OCI-LY7 (cell line): ENCODE measurements at regions not wholly inside any gene's neighbourhood (a gene's known extent, or its start where the extent isn't known, plus 50 kb on each side); places are given as distances from the start of the nearest gene placed in this dataset.

Experiments used
- BruUV-seq: library from RNA; stranded (reverse); fragments of 400-500 nt; replicated peaks from 2 replicates; lab custom pipeline; 2021; lab: Mats Ljungman, UMichigan
- CTCF ChIA-PET: fragments of 300-600 bp; sonication (Branson Sonifier 250); formaldehyde crosslinking; loops from one replicate; lab custom pipeline; 2022; ENCODE audit warnings: antibody characterized with exemption; ENCODE audit not compliant: unreplicated experiment; lab: Charles Lee
- POLR2A ChIA-PET: fragments of 300-600 bp; sonication (Branson Sonifier 250); formaldehyde crosslinking; loops from one replicate; lab custom pipeline; 2022; ENCODE audit warnings: antibody characterized with exemption; lab: Charles Lee
- DNase-seq: peaks from one replicate; pipeline ENCODE4 v3.0.0-alpha.2; 2015; ENCODE audit warnings: low spot score
- H2AFZ ChIP-seq: fragments of 200-600 bp; sonication (generic), shearing (Covaris generic); 2 replicates; pipeline ENCODE4 v1.6.1; 2014; ENCODE audit warnings: mild to moderate bottlenecking, antibody characterized with exemption, low read length, moderate library complexity
- H3K27ac ChIP-seq: fragments of 200-600 bp; sonication (generic); 2 replicates; pipeline ENCODE4 v1.5.1; 2014; ENCODE audit warnings: mixed run types, low read depth, mild to moderate bottlenecking, moderate library complexity, low read length, inconsistent platforms; ENCODE audit not compliant: poor library complexity, severe bottlenecking
- H3K36me3 ChIP-seq: fragments of 200-600 bp; sonication (generic); 2 replicates; pipeline ENCODE4 v1.6.1; 2014; ENCODE audit warnings: mild to moderate bottlenecking, antibody characterized with exemption, low read length, moderate library complexity, mixed read lengths; ENCODE audit not compliant: insufficient read depth
- H3K4me1 ChIP-seq: fragments of 200-600 bp; sonication (generic); 2 replicates; pipeline ENCODE4 v1.5.1; 2014; ENCODE audit warnings: mild to moderate bottlenecking, low read length; ENCODE audit not compliant: insufficient read depth, poor library complexity, severe bottlenecking
- H3K4me2 ChIP-seq: fragments of 200-600 bp; sonication (generic); 2 replicates; pipeline ENCODE4 v1.6.1; 2014; ENCODE audit warnings: mild to moderate bottlenecking, low read length
- H3K4me3 ChIP-seq: fragments of 200-600 bp; sonication (generic); 2 replicates; pipeline ENCODE4 v1.5.1; 2014; ENCODE audit warnings: mild to moderate bottlenecking, low read depth, low read length; ENCODE audit not compliant: poor library complexity, severe bottlenecking
- H3K79me2 ChIP-seq: fragments of 200-600 bp; sonication (generic); 2 replicates; pipeline ENCODE4 v1.6.1; 2016; ENCODE audit warnings: low read depth, mild to moderate bottlenecking, low read length, moderate library complexity, mixed read lengths; ENCODE audit not compliant: insufficient read depth
- H3K9me2 ChIP-seq: fragments of 200-600 bp; sonication (generic); 2 replicates; pipeline ENCODE4 v1.6.1; 2016; ENCODE audit warnings: mild to moderate bottlenecking, low read length, mixed read lengths; ENCODE audit not compliant: insufficient read depth
- H3K9me3 ChIP-seq: fragments of 200-600 bp; sonication (generic); 2 replicates; pipeline ENCODE4 v1.6.1; 2014; ENCODE audit warnings: mild to moderate bottlenecking, mixed run types, low read length, mixed read lengths
- H4K20me1 ChIP-seq: fragments of 200-600 bp; sonication (generic); 2 replicates; pipeline ENCODE4 v1.6.1; 2014; ENCODE audit warnings: mild to moderate bottlenecking, antibody characterized with exemption, low read length, moderate library complexity, mixed read lengths; ENCODE audit not compliant: insufficient read depth
- CTCF ChIP-seq: fragments of 200-600 bp; sonication (generic); conservative IDR thresholded peaks from 2 replicates; pipeline ENCODE4 v1.5.1; 2014; ENCODE audit warnings: mild to moderate bottlenecking, antibody characterized with exemption, low read length, moderate library complexity, mixed read lengths
- EZH2phosphoT487 ChIP-seq: fragments of 200-600 bp; sonication (generic); IDR thresholded peaks from 2 replicates; pipeline ENCODE4 v1.6.1; 2018; ENCODE audit warnings: low read depth, borderline replicate concordance, mild to moderate bottlenecking, mixed run types, antibody characterized with exemption, low read length, moderate library complexity, mixed read lengths
- intact Hi-C: fragments of 100-400 bp; cut with micrococcal nuclease; formaldehyde crosslinking; loops from one replicate; pipeline ENCODE4 v1.10.0; 2022; ENCODE audit not compliant: unreplicated experiment

GRCh38 chr6:140921366-140922226 lies 1211.1 kb upstream of the GJE1 start:
- no peaks in the 10 kb centered on the region for H3K36me3 ChIP-seq
- no TSS peak for BruUV-seq
- H4K20me1 ChIP-seq = no peaks in the 10 kb centered on the region
- H3K4me1 ChIP-seq = no peaks in the 10 kb centered on the region
- intact Hi-C loops = loop anchor here (10.0 kb wide), 1 partner anchor 1037 kb away; no protein-coding TSS in a partner anchor
- TF ChIP-seq CTCF = peak; percentile 82
- TF ChIP-seq EZH2phosphoT487 = no peak
- H3K79me2 ChIP-seq = no peaks in the 10 kb centered on the region
- H2AFZ ChIP-seq = no peak overlapping the region
- ChIA-PET CTCF (interaction anchor here (0.6 kb wide), 1 partner anchor 18 kb away, joined by 3 read pairs; no protein-coding TSS in a partner anchor), POLR2A (no interaction called here)
- H3K4me2 ChIP-seq = no peak overlapping the region
- no peaks in the 10 kb centered on the region for H3K9me2 ChIP-seq
- no peaks in the 10 kb centered on the region for H3K9me3 ChIP-seq
- H3K4me3 ChIP-seq = no peak overlapping the region
- no peak overlapping the region for H3K27ac ChIP-seq
- peak; percentile 45 for DNase-seq

DNA sequence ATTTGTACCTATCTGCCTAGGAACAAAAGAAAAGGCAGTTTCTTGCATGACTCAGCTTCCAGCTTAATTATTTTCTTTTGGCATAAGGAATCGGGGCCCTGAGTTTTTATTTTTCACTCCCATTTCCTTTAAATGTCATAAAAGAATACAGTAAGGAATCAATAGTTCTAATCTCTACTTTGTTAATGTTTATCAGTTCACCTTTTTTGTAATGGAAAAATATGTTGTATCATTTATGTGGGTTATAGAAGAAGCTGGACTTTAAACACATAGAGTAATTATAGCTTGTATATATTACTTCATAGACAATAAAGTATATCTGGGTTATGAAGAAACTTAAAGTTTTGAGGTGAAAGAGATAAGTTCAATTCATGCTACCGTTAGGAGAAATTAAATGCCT lies 1214.8 kb upstream of the GJE1 start:
- TF ChIP-seq CTCF (no peak), EZH2phosphoT487 (no peak)
- H3K4me1 ChIP-seq = no peaks in the 10 kb centered on the region
- POLR2A ChIA-PET = interaction anchor here (0.6 to 1.5 kb wide), 3 partner anchors 8 to 15 kb away, joined by 3 to 6 read pairs (median 3); no protein-coding TSS in a partner anchor
- H3K36me3 ChIP-seq = no peaks in the 10 kb centered on the region
- no peaks in the 10 kb centered on the region for H4K20me1 ChIP-seq
- intact Hi-C loops = no loop called here
- no peaks in the 10 kb centered on the region for H3K9me3 ChIP-seq
- no peak overlapping the region for H2AFZ ChIP-seq
- no peak overlapping the region for H3K4me2 ChIP-seq
- H3K79me2 ChIP-seq = no peaks in the 10 kb centered on the region
- CTCF ChIA-PET = no interaction called here
- no peak overlapping the region for H3K4me3 ChIP-seq
- BruUV-seq = no TSS peak
- no peak overlapping the region for H3K27ac ChIP-seq
- H3K9me2 ChIP-seq = no peaks in the 10 kb centered on the region
- DNase-seq = no peak

GRCh38 chr6:140915551-140915950 lies 1217.2 kb upstream of the GJE1 start:
- Histone ChIP-seq H3K4me3 (no peak overlapping the region), H3K9me2 (no peaks in the 10 kb centered on the region), H3K79me2 (no peaks in the 10 kb centered on the region), H3K9me3 (no peaks in the 10 kb centered on the region), H3K4me1 (no peaks in the 10 kb centered on the region), H4K20me1 (no peaks in the 10 kb centered on the region), H3K36me3 (no peaks in the 10 kb centered on the region), H2AFZ (no peak overlapping the region), H3K27ac (no peak overlapping the region), H3K4me2 (no peak overlapping the region)
- ChIA-PET CTCF (no interaction called here), POLR2A (interaction anchor here (0.7 kb wide), 1 partner anchor 646 kb away, joined by 4 read pairs; no protein-coding TSS in a partner anchor)
- BruUV-seq = no TSS peak
- intact Hi-C loops = no loop called here
- no peak for DNase-seq
- TF ChIP-seq EZH2phosphoT487 = no peak
- no peak for TF ChIP-seq CTCF
